Body of pancreas (tissue), 4 donors: ENCODE measurements at regions not wholly inside any gene's neighbourhood (a gene's known extent, or its start where the extent isn't known, plus 50 kb on each side); places are given as distances from the start of the nearest gene placed in this dataset.

Experiments used
- CTCF ChIP-seq, 7 experiments: fragments of 450-650 bp in 4 of 7; fragments of 200-600 bp in 3 of 7; sonication (generic) in 3 of 7; IDR thresholded peaks; one replicate each; pipeline ENCODE4 v1.5.1; 2016 to 2019; ENCODE audit warnings: antibody characterized with exemption in 7 of 7
- POLR2A ChIP-seq, 3 donors: fragments of 450-650 bp; IDR thresholded peaks; one replicate each; pipeline ENCODE4 v1.6.1; 2016; ENCODE audit warnings: antibody characterized with exemption in 3 of 3, mild to moderate bottlenecking in 2 of 3

GRCh38 chr20:60316476-60317158 is 358.4 kb downstream of the CDH26 start:
- TF ChIP-seq CTCF (IDR thresholded peaks at IDR 0.05): no peak
- TF ChIP-seq POLR2A (IDR thresholded peaks at IDR 0.05): no peak
